T-helper 17 cell (primary cell): ENCODE measurements at regions not wholly inside any gene's neighbourhood (a gene's known extent, or its start where the extent isn't known, plus 50 kb on each side); places are given as distances from the start of the nearest gene placed in this dataset.
A peak's percentile ranks its signal among the peaks of the same experiment; 100 is the strongest.
"Not testable (repeated sequence)": the region's sequence is repeated elsewhere in the genome, so short reads cannot be mapped to it uniquely, and the experiment has no call there.

ENCODE experiments used
- ATAC-seq: fragments of 150-1000 bp; cut with Tn5 transposase; 2 replicates; pipeline ENCODE4 v1.10.0; 2021; ENCODE audit warnings: mild to moderate bottlenecking, moderate library complexity
- DNase-seq, 3 donors: peaks; one replicate each; pipeline versions ENCODE4 v3.0.0 to v3.0.0-alpha.2; 2020 to 2021
- H3K9me3 ChIP-seq: one replicate; pipeline ENCODE4 v1.7.0; 2013; ENCODE audit warnings: low read length, mild to moderate bottlenecking; ENCODE audit not compliant: control insufficient read depth, poor library complexity, severe bottlenecking
- H3K27ac Mint-ChIP-seq: one replicate; pipeline ENCODE4 v1.8.0; 2022; ENCODE audit warnings: mild to moderate bottlenecking, moderate library complexity, mixed read lengths
- H3K27me3 Mint-ChIP-seq: one replicate; pipeline ENCODE4 v1.8.0; 2022; ENCODE audit warnings: mixed read lengths
- H3K36me3 Mint-ChIP-seq: one replicate; pipeline ENCODE4 v1.8.0; 2022; ENCODE audit warnings: low read depth, mixed read lengths
- H3K4me1 Mint-ChIP-seq: one replicate; pipeline ENCODE4 v1.8.0; 2022; ENCODE audit warnings: mild to moderate bottlenecking, mixed read lengths
- H3K4me3 Mint-ChIP-seq: one replicate; pipeline ENCODE4 v1.8.0; 2022; ENCODE audit warnings: mild to moderate bottlenecking, moderate library complexity, mixed read lengths

DNA sequence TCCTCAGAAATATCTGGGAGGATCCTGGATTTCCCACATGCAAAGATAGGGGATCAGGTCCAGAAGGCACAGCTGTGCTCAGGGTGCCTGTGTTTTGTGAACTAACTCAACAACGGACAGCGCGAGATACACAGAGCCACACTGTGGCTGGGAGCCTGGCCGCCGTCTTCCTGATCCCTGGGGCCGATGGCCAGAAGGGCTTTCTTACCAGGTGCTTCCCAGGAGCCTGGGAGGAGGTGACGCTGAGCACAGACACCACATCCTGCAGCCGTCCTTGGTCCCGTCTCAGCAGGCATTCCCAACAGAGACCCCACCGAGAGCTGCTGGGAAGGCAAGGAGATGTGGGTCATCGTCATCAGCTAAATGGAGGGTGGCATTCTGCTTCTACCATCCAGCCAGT, 144.6 kb upstream of the AFDN start:
- no peaks in the 10 kb centered on the region for H3K36me3 Mint-ChIP-seq
- DNase-seq (no peak), ATAC-seq (no peak)
- H3K9me3 ChIP-seq, result no peaks in the 10 kb centered on the region
- H3K4me1 Mint-ChIP-seq, result no peaks in the 10 kb centered on the region
- H3K4me3 Mint-ChIP-seq, result no peak overlapping the region
- H3K27ac Mint-ChIP-seq, result no peak overlapping the region
- peaks cover 77% of the 10 kb centered on the region for H3K27me3 Mint-ChIP-seq

GRCh38 chr6:167682546-167683027, 144.1 kb upstream of the AFDN start:
- Mint-ChIP-seq H3K27ac (no peak overlapping the region), H3K4me3 (no peak overlapping the region), H3K4me1 (no peaks in the 10 kb centered on the region), H3K36me3 (no peaks in the 10 kb centered on the region), H3K27me3 (peaks cover 73% of the 10 kb centered on the region)
- ATAC-seq (no peak), DNase-seq (no peak)
- H3K9me3 ChIP-seq, result no peaks in the 10 kb centered on the region

DNA sequence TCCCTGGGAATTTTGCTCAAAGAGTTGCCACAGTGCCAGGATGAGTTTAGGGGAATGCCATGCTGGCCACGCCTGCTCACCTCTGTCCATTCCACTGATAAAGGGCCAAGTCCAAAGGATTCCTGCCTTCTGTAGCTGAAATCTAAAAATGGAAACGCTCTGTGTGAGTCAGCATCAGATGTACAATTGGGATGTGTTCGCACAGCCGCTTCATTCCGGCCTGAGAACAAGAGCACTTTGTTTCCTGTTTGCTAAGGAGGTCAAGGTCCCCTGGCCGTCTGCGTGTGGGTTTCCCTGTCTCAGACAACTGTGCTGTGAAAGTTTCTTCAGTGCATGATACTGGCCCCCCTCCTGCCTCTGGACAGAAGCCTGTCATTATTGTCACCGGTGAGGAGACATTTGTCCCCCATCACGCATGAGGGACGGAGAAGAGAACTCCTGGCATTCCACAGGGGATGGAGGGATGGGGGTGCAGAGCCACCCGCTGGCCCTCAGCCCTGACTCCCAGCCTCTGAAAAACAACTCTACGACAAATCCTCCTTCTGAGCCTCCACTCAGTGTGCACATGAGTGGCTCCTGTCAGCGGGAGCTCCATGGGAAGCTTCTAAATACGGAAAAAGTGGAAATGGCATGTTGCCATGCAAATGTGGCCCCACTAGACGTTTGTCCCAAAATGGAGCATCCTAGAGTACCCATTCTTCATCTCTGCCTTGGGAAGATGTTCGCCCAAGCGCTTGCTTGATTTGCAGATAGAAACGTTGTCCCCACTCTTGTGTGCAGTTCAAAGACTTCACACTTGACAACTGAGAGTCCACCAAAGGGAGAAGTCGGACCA, 143.5 kb upstream of the AFDN start:
- no peaks in the 10 kb centered on the region for H3K9me3 ChIP-seq
- no peak overlapping the region for H3K27ac Mint-ChIP-seq
- H3K4me3 Mint-ChIP-seq, result no peak overlapping the region
- no peak for ATAC-seq
- DNase-seq, result no peak
- no peaks in the 10 kb centered on the region for H3K4me1 Mint-ChIP-seq
- no peaks in the 10 kb centered on the region for H3K36me3 Mint-ChIP-seq
- peaks cover 66% of the 10 kb centered on the region for H3K27me3 Mint-ChIP-seq

DNA sequence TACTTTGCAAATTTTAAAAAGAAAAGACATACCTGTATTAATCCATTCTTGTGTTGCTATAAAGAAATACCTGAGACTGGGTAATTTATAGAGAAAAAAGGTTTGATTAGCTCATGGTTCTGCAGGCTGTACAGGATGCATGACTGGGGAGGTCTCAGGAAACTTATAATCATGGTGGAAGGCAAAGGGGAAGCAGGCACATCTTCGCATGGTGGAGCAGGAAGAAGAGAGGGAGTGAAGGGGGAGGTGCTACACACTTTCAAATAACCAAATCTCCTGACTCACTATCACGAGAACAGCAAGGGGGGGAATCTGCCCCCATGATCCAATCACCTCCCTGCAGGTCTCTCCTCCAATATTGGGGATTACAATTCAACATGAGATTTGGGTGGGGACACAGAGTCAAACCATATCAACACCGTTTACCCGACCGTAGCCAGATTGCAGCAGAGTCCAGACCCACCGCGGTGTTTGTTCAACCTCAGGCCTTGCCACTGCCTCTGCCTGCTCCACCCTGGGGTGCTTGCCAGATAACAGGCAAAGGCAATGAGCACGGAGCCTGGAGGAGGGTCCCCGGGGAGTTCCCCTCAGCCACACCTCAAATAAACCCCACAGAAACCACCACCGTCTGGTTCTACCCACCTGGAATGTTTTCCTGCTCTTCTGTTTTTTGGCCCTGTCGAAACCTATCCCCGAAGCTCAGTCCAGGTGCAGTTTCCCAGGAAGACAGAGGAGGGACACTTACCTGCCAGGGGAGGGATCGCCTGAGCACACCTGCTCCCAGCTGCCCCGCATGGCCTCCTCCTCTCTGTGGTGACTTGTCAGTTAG, 142.2 kb upstream of the AFDN start:
- no peaks in the 10 kb centered on the region for H3K4me1 Mint-ChIP-seq
- no peak overlapping the region for H3K27ac Mint-ChIP-seq
- ATAC-seq (no peak), DNase-seq (no peak)
- H3K4me3 Mint-ChIP-seq, result no peak overlapping the region
- no peaks in the 10 kb centered on the region for H3K36me3 Mint-ChIP-seq
- H3K27me3 Mint-ChIP-seq, result peaks cover 58% of the 10 kb centered on the region
- H3K9me3 ChIP-seq, result no peaks in the 10 kb centered on the region

- Mint-ChIP-seq H3K4me1 (no peaks in the 10 kb centered on the region), H3K27ac (no peak overlapping the region), H3K27me3 (peaks cover 57% of the 10 kb centered on the region), H3K4me3 (no peak overlapping the region), H3K36me3 (no peaks in the 10 kb centered on the region)
- no peaks in the 10 kb centered on the region for H3K9me3 ChIP-seq
- no peak for ATAC-seq
- DNase-seq, result no peak
These were observed 141.1 kb upstream of the AFDN start for GRCh38 chr6:167685654-167686053.

DNA sequence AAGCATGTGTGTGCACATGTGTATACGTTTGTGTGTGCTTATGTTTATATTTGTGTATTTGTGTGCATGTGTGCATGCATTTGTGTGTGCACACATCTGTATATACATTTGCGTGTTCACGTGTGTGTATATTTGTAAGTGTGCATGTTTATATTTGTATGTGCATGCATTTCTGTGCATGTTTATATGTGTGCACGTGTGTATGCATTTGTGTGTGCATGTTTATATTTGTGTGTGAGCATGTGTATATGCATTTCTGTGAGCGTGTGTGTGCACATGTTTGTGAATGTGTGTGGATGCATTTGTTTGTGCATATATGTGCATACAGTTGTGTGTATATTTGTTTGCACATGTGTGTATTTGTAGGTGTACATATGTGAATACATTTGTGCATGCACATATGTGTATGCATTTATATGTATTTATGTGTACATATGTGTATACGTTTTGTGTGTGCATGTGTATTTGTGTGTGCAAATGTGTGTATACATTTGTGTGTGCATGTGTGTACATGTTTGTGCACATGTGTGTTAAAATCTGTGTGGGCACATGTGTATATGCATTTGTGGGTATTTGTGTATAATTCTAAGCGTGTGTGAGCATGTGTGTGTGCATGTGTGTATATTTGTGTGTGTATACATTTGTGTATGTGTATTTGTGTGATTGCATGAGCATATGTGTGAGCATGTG, 140.4 kb upstream of the AFDN start:
- no peak for DNase-seq
- H3K27ac Mint-ChIP-seq, result no peak overlapping the region
- ATAC-seq, result no peak
- H3K9me3 ChIP-seq, result no peaks in the 10 kb centered on the region
- peaks cover 2% of the 10 kb centered on the region for H3K4me1 Mint-ChIP-seq
- no peaks in the 10 kb centered on the region for H3K36me3 Mint-ChIP-seq
- H3K27me3 Mint-ChIP-seq, result peaks cover 57% of the 10 kb centered on the region
- H3K4me3 Mint-ChIP-seq, result no peak overlapping the region

DNA sequence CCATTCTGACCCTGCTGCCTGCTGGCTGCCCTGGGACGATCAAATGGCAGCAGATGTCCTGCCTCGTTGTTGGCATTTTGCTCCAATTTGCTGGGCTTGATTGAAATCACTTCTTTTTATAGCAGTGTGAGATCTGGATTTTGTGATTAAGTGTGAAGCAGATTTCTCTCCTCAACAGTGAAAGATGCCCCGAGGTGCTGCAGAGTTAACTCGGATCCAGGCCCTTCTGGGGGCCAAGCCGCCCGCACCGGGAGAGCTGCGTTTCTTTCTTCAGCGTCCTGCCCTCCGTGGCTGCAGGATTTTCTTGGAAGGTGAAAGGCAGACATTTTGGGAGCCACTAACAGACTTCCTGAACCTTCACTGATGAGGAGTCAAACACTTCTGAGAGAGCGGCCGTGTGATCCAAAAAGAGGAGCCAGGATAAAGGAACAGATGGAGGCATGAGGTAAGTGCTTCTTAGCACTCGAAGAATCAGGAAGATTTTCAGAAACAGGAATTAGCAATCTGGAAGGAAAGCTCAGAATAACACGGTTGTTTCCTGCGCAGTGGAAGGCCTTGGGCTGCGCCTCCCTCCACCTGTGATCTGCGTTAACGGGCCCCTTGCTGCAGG, 139.5 kb upstream of the AFDN start:
- DNase-seq, result no peak
- no peak for ATAC-seq
- Mint-ChIP-seq H3K36me3 (no peaks in the 10 kb centered on the region), H3K27me3 (peaks cover 53% of the 10 kb centered on the region), H3K4me3 (no peak overlapping the region), H3K4me1 (peaks cover 2% of the 10 kb centered on the region), H3K27ac (no peak overlapping the region)
- H3K9me3 ChIP-seq, result no peaks in the 10 kb centered on the region

DNA sequence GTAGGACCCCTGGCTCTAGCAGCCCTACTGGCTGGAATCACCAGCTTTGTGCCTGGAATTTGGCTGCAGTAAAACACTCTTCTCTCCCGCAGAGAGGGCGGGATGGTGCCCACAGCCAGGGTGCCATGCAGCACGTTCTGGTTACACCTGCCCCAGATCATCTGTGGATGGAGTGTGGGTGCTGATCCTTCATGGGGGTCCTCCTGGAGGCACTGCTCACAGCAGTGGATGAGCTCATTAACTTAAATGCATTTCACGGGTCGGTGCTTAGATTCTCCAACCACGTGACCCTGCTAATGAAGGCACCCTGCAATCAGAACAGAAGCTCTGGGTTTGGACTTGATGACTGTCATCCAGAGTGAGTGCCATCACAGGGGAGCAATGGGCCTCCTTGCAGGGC, 138.6 kb upstream of the AFDN start:
- no peaks in the 10 kb centered on the region for H3K36me3 Mint-ChIP-seq
- ATAC-seq (no peak), DNase-seq (no peak)
- H3K4me3 Mint-ChIP-seq, result no peak overlapping the region
- peaks cover 2% of the 10 kb centered on the region for H3K4me1 Mint-ChIP-seq
- peaks cover 50% of the 10 kb centered on the region for H3K27me3 Mint-ChIP-seq
- no peaks in the 10 kb centered on the region for H3K9me3 ChIP-seq
- H3K27ac Mint-ChIP-seq, result no peak overlapping the region

- Mint-ChIP-seq H3K27me3 (peaks cover 48% of the 10 kb centered on the region), H3K4me3 (no peak overlapping the region)
These were observed 137.4 kb upstream of the AFDN start for GRCh38 chr6:167689278-167689677.

GRCh38 chr6:167689751-167690150, 137.0 kb upstream of the AFDN start:
- H3K36me3 Mint-ChIP-seq, result peaks cover 4% of the 10 kb centered on the region
- H3K27ac Mint-ChIP-seq, result no peak overlapping the region
- ATAC-seq (no peak), DNase-seq (no peak)
- H3K27me3 Mint-ChIP-seq, result peaks cover 51% of the 10 kb centered on the region
- H3K4me3 Mint-ChIP-seq, result no peak overlapping the region
- H3K9me3 ChIP-seq, result no peaks in the 10 kb centered on the region
- peaks cover 2% of the 10 kb centered on the region for H3K4me1 Mint-ChIP-seq

More at GRCh38 chr6:167689278-167689677, 137.4 kb upstream of the AFDN start:
- H3K9me3 ChIP-seq, result no peaks in the 10 kb centered on the region
- Mint-ChIP-seq H3K27ac (no peak overlapping the region), H3K36me3 (peaks cover under 1% of the 10 kb centered on the region), H3K4me1 (peaks cover 2% of the 10 kb centered on the region)
- no peak for ATAC-seq
- DNase-seq, result no peak

GRCh38 chr6:167690167-167690922, 136.4 kb upstream of the AFDN start:
- not testable (repeated sequence) for H3K4me1 Mint-ChIP-seq, ATAC-seq, H3K36me3 Mint-ChIP-seq, H3K9me3 ChIP-seq, H3K4me3 Mint-ChIP-seq, DNase-seq
- H3K27ac Mint-ChIP-seq, result peak overlapping the region; percentile 29
- H3K27me3 Mint-ChIP-seq, result peaks cover 50% of the 10 kb centered on the region

DNA sequence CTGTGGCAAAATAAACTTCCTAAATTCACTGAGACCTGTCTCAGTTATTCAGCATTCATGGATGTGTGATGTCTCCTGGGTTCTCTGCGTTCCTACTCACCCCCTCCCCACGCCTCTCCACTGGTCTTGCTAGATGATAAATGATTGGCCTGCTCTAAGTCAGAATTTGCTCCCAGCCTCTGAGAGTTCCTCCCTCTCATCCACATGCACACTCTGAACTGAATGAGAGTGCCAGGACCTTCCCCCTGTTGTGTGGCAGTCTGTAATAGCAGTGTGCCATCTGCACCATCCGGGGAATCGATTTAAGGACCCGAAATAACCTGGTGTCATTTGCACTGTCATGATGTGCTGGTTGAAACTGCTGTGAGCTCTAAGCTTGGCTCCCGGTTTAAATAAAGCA, 135.8 kb upstream of the AFDN start:
- Mint-ChIP-seq H3K4me3 (no peak overlapping the region), H3K36me3 (peaks cover 4% of the 10 kb centered on the region), H3K27me3 (peaks cover 46% of the 10 kb centered on the region), H3K27ac (peak overlapping the region; percentile 29), H3K4me1 (peaks cover 2% of the 10 kb centered on the region)
- DNase-seq, result no peak
- ATAC-seq, result no peak
- no peaks in the 10 kb centered on the region for H3K9me3 ChIP-seq
